ENCODE measurements at regions not wholly inside any gene's neighbourhood (a gene's known extent, or its start where the extent isn't known, plus 50 kb on each side); places are given as distances from the start of the nearest gene placed in this dataset.

DNA sequence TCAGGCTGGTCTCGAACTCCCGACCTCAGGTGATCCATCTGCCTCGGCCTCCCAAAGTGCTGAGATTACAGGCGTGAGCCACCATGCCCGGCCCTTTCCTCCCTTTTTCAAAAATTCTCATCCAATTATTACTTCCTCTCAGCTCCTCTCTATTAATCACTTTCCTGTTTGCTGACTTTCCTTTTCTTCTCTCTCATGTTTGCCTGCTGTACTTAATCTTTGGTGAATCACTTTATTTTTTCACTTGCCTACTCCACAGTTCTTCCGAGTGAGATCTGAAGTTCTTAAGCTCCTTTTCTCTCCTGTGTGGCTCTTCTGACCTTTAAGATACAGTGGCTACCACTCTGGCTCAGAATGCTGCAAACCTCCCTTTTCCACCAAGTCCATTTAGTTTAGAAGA is 126.3 kb upstream of the SERTAD2 start:
- no peak overlapping the region for H3K27ac ChIP-seq (ENCODE audit: insufficient read depth, low read length)
- CTCF ChIA-PET = no interaction called here

More for the DNA sequence above, 126.3 kb upstream of the SERTAD2 start:
- H4K20me1 ChIP-seq (ENCODE audit: insufficient read depth, low read length) = no peaks in the 10 kb centered on the region
- H2BK120ac ChIP-seq (ENCODE audit: low read depth, low read length) = peak overlapping the region; percentile 83
- H3K18ac ChIP-seq (ENCODE audit: low read depth, low read length) = peak overlapping the region; percentile 93; the same call in 1 of the 2 replicates
- in situ Hi-C loops (cut with MboI; ENCODE audit: low sequenced_read_pairs) (no loop called here), intact Hi-C loops (cut with micrococcal nuclease) (no loop called here), dilution Hi-C loops (cut with HindIII; ENCODE audit: low sequenced_read_pairs, unreplicated experiment) (no loop called here)
- peak overlapping the region in 1 of 2 experiments; percentile 77; a peak in 3 of 4 replicates for H4K8ac ChIP-seq (ENCODE audit: low read depth in 2 of 2, low read length in 2 of 2)
- H3K27me3 ChIP-seq (ENCODE audit: control insufficient read depth, insufficient read depth, low read length) = no peaks in the 10 kb centered on the region
- H4K5ac ChIP-seq (ENCODE audit: low read depth, low read length) = peak overlapping the region; percentile 81; the same call in 1 of the 2 replicates
- BruUV-seq (replicated peaks) = no TSS peak
- H3K56ac ChIP-seq (ENCODE audit: extremely low read depth, insufficient read depth, low read length) = no peak overlapping the region
- peaks cover 4% of the 10 kb centered on the region; the same call in 1 of the 2 replicates for H3K9me1 ChIP-seq (ENCODE audit: insufficient read depth, low read length)
- no peak overlapping the region for H2AK9ac ChIP-seq (replicated peaks; ENCODE audit: low read depth, low read length, poor library complexity)
- H3K4me3 ChIP-seq (ENCODE audit: insufficient read depth, low read depth, low read length) = no peak overlapping the region
- no peak for ATAC-seq (ENCODE audit: low read depth)
- H2AFZ ChIP-seq (replicated peaks; ENCODE audit: low read length, poor library complexity) = no peak overlapping the region
- H3K4me1 ChIP-seq (ENCODE audit: control insufficient read depth, insufficient read depth, low read length) = peaks cover 12% of the 10 kb centered on the region
- POLR2A ChIA-PET (ENCODE audit: unreplicated experiment) = no interaction called here
- peak overlapping the region; percentile 70 for H2BK5ac ChIP-seq (ENCODE audit: low read depth, low read length, poor library complexity, severe bottlenecking)
- peak overlapping the region; percentile 64; the same call in 1 of the 2 replicates for H3K14ac ChIP-seq (replicated peaks; ENCODE audit: low read depth, low read length)
- peak overlapping the region; percentile 58; the same call in 1 of the 2 replicates for H3K23ac ChIP-seq (ENCODE audit: low read depth, low read length)
- no peak overlapping the region for H3K4me2 ChIP-seq (ENCODE audit: low read depth, low read length)
- peak overlapping the region; percentile 58 for H3K4ac ChIP-seq (ENCODE audit: low read depth, low read length)
- TF ChIP-seq CHD1 (IDR thresholded peaks at IDR 0.05; ENCODE audit: low read depth, low read length) = no peak
- TF ChIP-seq MAFK (IDR thresholded peaks at IDR 0.05; ENCODE audit: low read depth, low read length) = no peak
- TF ChIP-seq RCOR1 (IDR thresholded peaks at IDR 0.05; ENCODE audit: insufficient replicate concordance, low read length) = no peak
- no peak for TF ChIP-seq CEBPB (IDR thresholded peaks at IDR 0.05; ENCODE audit: low read depth, low read length)
- TF ChIP-seq RFX5 (IDR thresholded peaks at IDR 0.05; ENCODE audit: low read depth, low read length) = no peak
- TF ChIP-seq, protein P1, sequence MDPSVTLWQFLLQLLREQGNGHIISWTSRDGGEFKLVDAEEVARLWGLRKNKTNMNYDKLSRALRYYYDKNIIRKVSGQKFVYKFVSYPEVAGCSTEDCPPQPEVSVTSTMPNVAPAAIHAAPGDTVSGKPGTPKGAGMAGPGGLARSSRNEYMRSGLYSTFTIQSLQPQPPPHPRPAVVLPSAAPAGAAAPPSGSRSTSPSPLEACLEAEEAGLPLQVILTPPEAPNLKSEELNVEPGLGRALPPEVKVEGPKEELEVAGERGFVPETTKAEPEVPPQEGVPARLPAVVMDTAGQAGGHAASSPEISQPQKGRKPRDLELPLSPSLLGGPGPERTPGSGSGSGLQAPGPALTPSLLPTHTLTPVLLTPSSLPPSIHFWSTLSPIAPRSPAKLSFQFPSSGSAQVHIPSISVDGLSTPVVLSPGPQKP (IDR thresholded peaks at IDR 0.05; ENCODE audit: borderline replicate concordance, low read depth, low read length) = no peak
- TF ChIP-seq POLR2A (IDR thresholded peaks at IDR 0.05; ENCODE audit: low read depth, low read length) = no peak
- no peak for TF ChIP-seq MAZ (IDR thresholded peaks at IDR 0.05; ENCODE audit: borderline replicate concordance, low read depth, low read length)
- TF ChIP-seq, protein P2, sequence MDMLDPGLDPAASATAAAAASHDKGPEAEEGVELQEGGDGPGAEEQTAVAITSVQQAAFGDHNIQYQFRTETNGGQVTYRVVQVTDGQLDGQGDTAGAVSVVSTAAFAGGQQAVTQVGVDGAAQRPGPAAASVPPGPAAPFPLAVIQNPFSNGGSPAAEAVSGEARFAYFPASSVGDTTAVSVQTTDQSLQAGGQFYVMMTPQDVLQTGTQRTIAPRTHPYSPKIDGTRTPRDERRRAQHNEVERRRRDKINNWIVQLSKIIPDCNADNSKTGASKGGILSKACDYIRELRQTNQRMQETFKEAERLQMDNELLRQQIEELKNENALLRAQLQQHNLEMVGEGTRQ (IDR thresholded peaks at IDR 0.05; ENCODE audit: low read depth, low read length) = no peak
- TF ChIP-seq MXI1 (IDR thresholded peaks at IDR 0.05; ENCODE audit: borderline replicate concordance, low read depth, low read length) = no peak
- TF ChIP-seq, protein P3, sequence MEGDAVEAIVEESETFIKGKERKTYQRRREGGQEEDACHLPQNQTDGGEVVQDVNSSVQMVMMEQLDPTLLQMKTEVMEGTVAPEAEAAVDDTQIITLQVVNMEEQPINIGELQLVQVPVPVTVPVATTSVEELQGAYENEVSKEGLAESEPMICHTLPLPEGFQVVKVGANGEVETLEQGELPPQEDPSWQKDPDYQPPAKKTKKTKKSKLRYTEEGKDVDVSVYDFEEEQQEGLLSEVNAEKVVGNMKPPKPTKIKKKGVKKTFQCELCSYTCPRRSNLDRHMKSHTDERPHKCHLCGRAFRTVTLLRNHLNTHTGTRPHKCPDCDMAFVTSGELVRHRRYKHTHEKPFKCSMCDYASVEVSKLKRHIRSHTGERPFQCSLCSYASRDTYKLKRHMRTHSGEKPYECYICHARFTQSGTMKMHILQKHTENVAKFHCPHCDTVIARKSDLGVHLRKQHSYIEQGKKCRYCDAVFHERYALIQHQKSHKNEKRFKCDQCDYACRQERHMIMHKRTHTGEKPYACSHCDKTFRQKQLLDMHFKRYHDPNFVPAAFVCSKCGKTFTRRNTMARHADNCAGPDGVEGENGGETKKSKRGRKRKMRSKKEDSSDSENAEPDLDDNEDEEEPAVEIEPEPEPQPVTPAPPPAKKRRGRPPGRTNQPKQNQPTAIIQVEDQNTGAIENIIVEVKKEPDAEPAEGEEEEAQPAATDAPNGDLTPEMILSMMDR (conservative IDR thresholded peaks at IDR 0.05; ENCODE audit: low read depth, low read length) = no peak
- TF ChIP-seq SMC3 (IDR thresholded peaks at IDR 0.05; ENCODE audit: low read depth, low read length) = no peak
- no peak overlapping the region for H3K9ac ChIP-seq (ENCODE audit: low read depth, low read length)
- WGBS, 2 experiments (ENCODE audit: extremely low coverage in 2 of 2, insufficient read length in 1 of 2) = 75% methylated on average over 3 of the region's 6 CpGs; no CpG with 5 or more reads in 1 of the 2 experiments
- peak overlapping the region; percentile 76 for H4K91ac ChIP-seq (ENCODE audit: insufficient read depth, low read depth, low read length)
- H2BK20ac ChIP-seq (ENCODE audit: low read depth, low read length) = peak overlapping the region; percentile 79
- H2BK15ac ChIP-seq (ENCODE audit: low read depth, low read length) = peak overlapping the region; percentile 79; the same call in 1 of the 3 replicates
- peak; percentile 20 for DNase-seq
- peaks cover 2% of the 10 kb centered on the region; the same call in 1 of the 2 replicates for H3K9me3 ChIP-seq (ENCODE audit: control insufficient read depth, insufficient read depth, low read length)
- H3K36me3 ChIP-seq (ENCODE audit: control insufficient read depth, insufficient read depth, low read length) = no peaks in the 10 kb centered on the region
- no peaks in the 10 kb centered on the region for H3K79me1 ChIP-seq (ENCODE audit: low read depth in 1 of 2, low read length in 2 of 2)
- H2AK5ac ChIP-seq (ENCODE audit: low read depth, low read length) = peak overlapping the region; percentile 48; the same call in 1 of the 2 replicates

Measured in IMR-90 (cell line).